Keratinocyte (primary cell): ENCODE measurements at regions not wholly inside any gene's neighbourhood (a gene's known extent, or its start where the extent isn't known, plus 50 kb on each side); places are given as distances from the start of the nearest gene placed in this dataset.

Experiments
- CTCF ChIP-seq, 3 experiments: IDR thresholded peaks in 1 of 3; conservative IDR thresholded peaks in 1 of 3; optimal IDR thresholded peaks in 1 of 3; 2 replicates in 2 of 3; 3 replicates in 1 of 3; pipeline versions ENCODE3 to v1.5.1; 2011; ENCODE audit warnings: low read length in 3 of 3, mild to moderate bottlenecking in 3 of 3, moderate library complexity in 2 of 3, control low read depth in 1 of 3, inconsistent platforms in 1 of 3; ENCODE audit not compliant: insufficient read depth in 2 of 3; ENCODE audit errors: extremely low read depth in 1 of 3
- EZH2 ChIP-seq: IDR thresholded peaks from one replicate; pipeline ENCODE4 v1.6.1; 2012; ENCODE audit warnings: inconsistent platforms, mild to moderate bottlenecking, low read length, moderate library complexity

GRCh38 chr2:57399057-57399456 lies 647.5 kb upstream of the VRK2 start:
- no peak for TF ChIP-seq CTCF (optimal IDR thresholded peaks at IDR 0.05 in 1 of 3, IDR thresholded peaks at IDR 0.05 in 1 of 3, conservative IDR thresholded peaks at IDR 0.05 in 1 of 3; ENCODE audit: extremely low read depth in 1 of 3, insufficient read depth in 2 of 3, low read length in 3 of 3)
- TF ChIP-seq EZH2 = no peak
